ENCODE measurements at regions not wholly inside any gene's neighbourhood (a gene's known extent, or its start where the extent isn't known, plus 50 kb on each side); places are given as distances from the start of the nearest gene placed in this dataset.

DNA sequence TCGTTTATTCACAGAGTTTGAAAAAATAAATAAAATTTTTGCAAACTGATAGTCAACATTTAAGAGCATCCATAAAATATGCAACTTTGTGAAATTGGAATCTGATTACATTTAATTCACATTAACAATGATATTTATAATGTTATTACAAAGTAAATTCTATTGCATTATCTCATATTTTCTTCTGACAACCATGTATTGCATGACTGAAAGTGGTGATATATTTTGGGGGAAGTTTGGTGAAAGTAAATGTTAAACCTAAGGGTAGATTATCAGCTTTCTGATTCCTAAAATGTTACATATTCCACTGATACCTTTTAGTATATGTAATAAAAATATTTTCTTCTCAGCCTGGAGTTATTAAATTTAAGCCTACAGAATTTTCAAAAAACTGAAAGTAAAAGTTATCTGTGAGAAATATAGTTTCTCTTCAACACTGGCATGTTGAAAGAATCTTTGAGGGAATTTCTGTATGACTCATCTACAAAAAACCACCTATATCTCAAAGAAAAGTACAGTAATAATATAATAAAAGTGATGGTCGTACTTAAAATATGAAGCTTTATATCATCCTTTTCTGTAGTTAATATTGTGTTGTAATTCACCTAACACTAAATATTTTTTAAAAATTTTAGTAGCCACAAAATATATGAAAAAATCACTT lies 1179.6 kb upstream of the PCDH7 start (continued):
- TF ChIP-seq, protein P1, sequence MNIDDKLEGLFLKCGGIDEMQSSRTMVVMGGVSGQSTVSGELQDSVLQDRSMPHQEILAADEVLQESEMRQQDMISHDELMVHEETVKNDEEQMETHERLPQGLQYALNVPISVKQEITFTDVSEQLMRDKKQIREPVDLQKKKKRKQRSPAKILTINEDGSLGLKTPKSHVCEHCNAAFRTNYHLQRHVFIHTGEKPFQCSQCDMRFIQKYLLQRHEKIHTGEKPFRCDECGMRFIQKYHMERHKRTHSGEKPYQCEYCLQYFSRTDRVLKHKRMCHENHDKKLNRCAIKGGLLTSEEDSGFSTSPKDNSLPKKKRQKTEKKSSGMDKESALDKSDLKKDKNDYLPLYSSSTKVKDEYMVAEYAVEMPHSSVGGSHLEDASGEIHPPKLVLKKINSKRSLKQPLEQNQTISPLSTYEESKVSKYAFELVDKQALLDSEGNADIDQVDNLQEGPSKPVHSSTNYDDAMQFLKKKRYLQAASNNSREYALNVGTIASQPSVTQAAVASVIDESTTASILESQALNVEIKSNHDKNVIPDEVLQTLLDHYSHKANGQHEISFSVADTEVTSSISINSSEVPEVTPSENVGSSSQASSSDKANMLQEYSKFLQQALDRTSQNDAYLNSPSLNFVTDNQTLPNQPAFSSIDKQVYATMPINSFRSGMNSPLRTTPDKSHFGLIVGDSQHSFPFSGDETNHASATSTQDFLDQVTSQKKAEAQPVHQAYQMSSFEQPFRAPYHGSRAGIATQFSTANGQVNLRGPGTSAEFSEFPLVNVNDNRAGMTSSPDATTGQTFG (tag by site-specific recombination; IDR thresholded peaks at IDR 0.05; ENCODE audit: borderline replicate concordance), result no peak
- TF ChIP-seq ZBTB10 (tag by site-specific recombination; IDR thresholded peaks at IDR 0.05), result no peak
- TF ChIP-seq HOXC10 (CRISPR knock-in tag; IDR thresholded peaks at IDR 0.05), result no peak
- TF ChIP-seq ZNF175 (tag by site-specific recombination; IDR thresholded peaks at IDR 0.05), result no peak

- Histone ChIP-seq H3K4me3 (ENCODE audit: low read depth, low read length) (no peak overlapping the region), H3K27ac (ENCODE audit: extremely low read depth, low read depth, low read length) (no peak overlapping the region), H3K36me3 (ENCODE audit: control insufficient read depth in 2 of 2, insufficient read depth in 1 of 2, low read length in 2 of 2) (no peaks in the 10 kb centered on the region), H3K4me1 (ENCODE audit: control insufficient read depth, insufficient read depth, low read length) (no peaks in the 10 kb centered on the region), H3K9me3 (ENCODE audit: control insufficient read depth, insufficient read depth, low read depth, low read length) (no peaks in the 10 kb centered on the region)
- ChIA-PET CTCF (no interaction called here), POLR2A (no interaction called here)
- no peak for TF ChIP-seq SP2 (tag by site-specific recombination; IDR thresholded peaks at IDR 0.05)
- TF ChIP-seq ZNF280D (tag by site-specific recombination; IDR thresholded peaks at IDR 0.05), result no peak
- TF ChIP-seq HIC1 (tag by site-specific recombination; IDR thresholded peaks at IDR 0.05), result no peak
- TF ChIP-seq ZNF664 (tag by site-specific recombination; IDR thresholded peaks at IDR 0.05), result no peak
- no peak for TF ChIP-seq KLF17 (tag by site-specific recombination; IDR thresholded peaks at IDR 0.05)
- TF ChIP-seq ZFP3 (tag by site-specific recombination; IDR thresholded peaks at IDR 0.05; ENCODE audit: low read depth), result no peak
- TF ChIP-seq ZNF174 (tag by site-specific recombination; IDR thresholded peaks at IDR 0.05), result no peak
- TF ChIP-seq ZSCAN16 (tag by site-specific recombination; IDR thresholded peaks at IDR 0.05), result no peak
- TF ChIP-seq ZNF423 (tag by site-specific recombination; IDR thresholded peaks at IDR 0.05), result no peak
- no peak for TF ChIP-seq ZNF610 (tag by site-specific recombination; IDR thresholded peaks at IDR 0.05; ENCODE audit: borderline replicate concordance)
- TF ChIP-seq GLI2 (tag by site-specific recombination; IDR thresholded peaks at IDR 0.05; ENCODE audit: borderline replicate concordance, low read depth), result no peak
- no peak for TF ChIP-seq ZFP37 (tag by site-specific recombination; IDR thresholded peaks at IDR 0.05)
These were observed 1178.4 kb upstream of the PCDH7 start for GRCh38 chr4:29541757-29542156.
